Glutamatergic neuron (in vitro differentiated cells): ENCODE measurements at regions not wholly inside any gene's neighbourhood (a gene's known extent, or its start where the extent isn't known, plus 50 kb on each side); places are given as distances from the start of the nearest gene placed in this dataset.

Experiments
- DNase-seq: peaks from one replicate; pipeline ENCODE4 v3.0.0; 2022
- H3K27ac Mint-ChIP-seq: one replicate; pipeline ENCODE4 v1.8.0; 2020; ENCODE audit warnings: mild to moderate bottlenecking, mixed read lengths, inconsistent platforms; ENCODE audit not compliant: unreplicated experiment
- H3K27me3 Mint-ChIP-seq: one replicate; pipeline ENCODE4 v1.8.0; 2020; ENCODE audit warnings: mild to moderate bottlenecking, moderate library complexity, mixed read lengths, inconsistent platforms; ENCODE audit not compliant: unreplicated experiment
- H3K36me3 Mint-ChIP-seq: one replicate; pipeline ENCODE4 v1.8.0; 2020; ENCODE audit warnings: mild to moderate bottlenecking, mixed read lengths, inconsistent platforms; ENCODE audit not compliant: unreplicated experiment
- H3K4me1 Mint-ChIP-seq: one replicate; pipeline ENCODE4 v1.8.0; 2020; ENCODE audit warnings: mild to moderate bottlenecking, low read depth, mixed read lengths, inconsistent platforms; ENCODE audit not compliant: unreplicated experiment
- H3K4me3 Mint-ChIP-seq: one replicate; pipeline ENCODE4 v1.8.0; 2020; ENCODE audit warnings: mild to moderate bottlenecking, mixed read lengths, inconsistent platforms; ENCODE audit not compliant: unreplicated experiment
- H3K9me3 Mint-ChIP-seq: one replicate; pipeline ENCODE4 v1.8.0; 2020; ENCODE audit warnings: mild to moderate bottlenecking, moderate library complexity, mixed read lengths, inconsistent platforms; ENCODE audit not compliant: unreplicated experiment
- TF ChIP-seq, protein P1 (sequence below): fragments of 200-600 bp; sonication (generic); IDR thresholded peaks from one replicate; pipeline ENCODE4 v1.5.0; 2021; ENCODE audit not compliant: partially characterized antibody, unreplicated experiment

DNA sequence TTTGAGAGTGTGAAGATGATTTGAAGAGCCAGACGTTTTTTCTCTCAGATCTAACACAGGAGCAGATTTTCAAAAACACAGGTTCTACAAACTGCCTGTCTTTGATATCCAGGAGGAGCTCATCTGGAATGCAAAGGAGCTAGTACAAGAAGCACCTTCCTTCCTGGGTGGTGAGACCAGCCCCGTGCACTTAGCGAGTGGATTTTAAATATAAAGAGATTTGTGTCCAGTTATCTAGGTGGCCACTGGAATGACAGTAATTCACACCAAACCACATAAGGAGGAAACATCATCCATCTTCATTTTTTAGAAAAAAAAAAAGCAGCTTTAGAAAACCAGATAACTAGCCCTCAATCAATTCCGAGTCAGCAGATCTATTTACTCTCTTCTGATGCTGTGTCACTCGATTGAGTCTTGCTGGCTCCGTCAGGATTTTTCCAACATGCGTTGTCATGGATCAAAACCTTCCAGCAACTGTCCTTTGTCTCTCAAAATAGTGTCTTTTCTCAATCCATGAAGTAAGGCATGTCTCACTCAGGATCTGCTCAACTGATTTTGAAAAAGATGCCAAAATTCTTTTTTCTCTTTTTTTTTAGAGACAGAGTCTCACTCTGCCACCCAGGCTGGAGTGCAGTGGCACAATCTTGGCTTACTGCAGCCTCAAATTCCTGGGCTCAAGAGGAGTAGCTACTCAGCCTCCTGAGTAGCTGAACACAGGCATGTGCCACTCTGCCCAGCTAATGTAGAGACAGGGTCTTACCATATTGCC, 451.2 kb upstream of the PSMD7 start:
- Mint-ChIP-seq H3K27ac (no peak overlapping the region), H3K4me1 (peaks cover 3% of the 10 kb centered on the region), H3K27me3 (no peaks in the 10 kb centered on the region), H3K9me3 (no peaks in the 10 kb centered on the region), H3K36me3 (no peaks in the 10 kb centered on the region), H3K4me3 (no peak overlapping the region)
- TF ChIP-seq, protein P1, sequence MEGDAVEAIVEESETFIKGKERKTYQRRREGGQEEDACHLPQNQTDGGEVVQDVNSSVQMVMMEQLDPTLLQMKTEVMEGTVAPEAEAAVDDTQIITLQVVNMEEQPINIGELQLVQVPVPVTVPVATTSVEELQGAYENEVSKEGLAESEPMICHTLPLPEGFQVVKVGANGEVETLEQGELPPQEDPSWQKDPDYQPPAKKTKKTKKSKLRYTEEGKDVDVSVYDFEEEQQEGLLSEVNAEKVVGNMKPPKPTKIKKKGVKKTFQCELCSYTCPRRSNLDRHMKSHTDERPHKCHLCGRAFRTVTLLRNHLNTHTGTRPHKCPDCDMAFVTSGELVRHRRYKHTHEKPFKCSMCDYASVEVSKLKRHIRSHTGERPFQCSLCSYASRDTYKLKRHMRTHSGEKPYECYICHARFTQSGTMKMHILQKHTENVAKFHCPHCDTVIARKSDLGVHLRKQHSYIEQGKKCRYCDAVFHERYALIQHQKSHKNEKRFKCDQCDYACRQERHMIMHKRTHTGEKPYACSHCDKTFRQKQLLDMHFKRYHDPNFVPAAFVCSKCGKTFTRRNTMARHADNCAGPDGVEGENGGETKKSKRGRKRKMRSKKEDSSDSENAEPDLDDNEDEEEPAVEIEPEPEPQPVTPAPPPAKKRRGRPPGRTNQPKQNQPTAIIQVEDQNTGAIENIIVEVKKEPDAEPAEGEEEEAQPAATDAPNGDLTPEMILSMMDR: no peak
- DNase-seq: no peak

DNA sequence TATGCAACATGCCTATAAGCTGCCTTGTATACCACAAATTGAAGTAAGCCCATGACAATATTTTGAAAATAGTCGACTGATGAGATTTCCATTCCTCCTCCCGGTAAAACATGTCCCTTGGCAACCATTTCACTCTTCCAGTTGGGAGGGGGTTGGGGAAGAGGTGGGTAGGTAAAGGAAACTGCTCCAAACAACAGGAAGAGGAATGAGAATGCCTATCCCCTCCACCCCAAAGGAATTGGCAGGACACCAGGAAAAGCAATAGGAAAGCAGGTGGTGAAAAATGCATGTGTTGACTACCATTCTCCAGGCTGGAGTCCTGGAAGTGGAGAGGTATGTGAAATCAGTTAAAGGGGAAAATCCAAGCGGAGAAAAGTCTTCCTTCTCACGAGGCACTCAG, 455.9 kb upstream of the PSMD7 start:
- H3K27me3 Mint-ChIP-seq: peaks cover 3% of the 10 kb centered on the region
- no peak overlapping the region for H3K27ac Mint-ChIP-seq
- H3K4me1 Mint-ChIP-seq: no peaks in the 10 kb centered on the region
- TF ChIP-seq, protein P1: no peak
- H3K36me3 Mint-ChIP-seq: peaks cover 4% of the 10 kb centered on the region
- no peaks in the 10 kb centered on the region for H3K9me3 Mint-ChIP-seq
- no peak for DNase-seq
- H3K4me3 Mint-ChIP-seq: no peak overlapping the region

DNA sequence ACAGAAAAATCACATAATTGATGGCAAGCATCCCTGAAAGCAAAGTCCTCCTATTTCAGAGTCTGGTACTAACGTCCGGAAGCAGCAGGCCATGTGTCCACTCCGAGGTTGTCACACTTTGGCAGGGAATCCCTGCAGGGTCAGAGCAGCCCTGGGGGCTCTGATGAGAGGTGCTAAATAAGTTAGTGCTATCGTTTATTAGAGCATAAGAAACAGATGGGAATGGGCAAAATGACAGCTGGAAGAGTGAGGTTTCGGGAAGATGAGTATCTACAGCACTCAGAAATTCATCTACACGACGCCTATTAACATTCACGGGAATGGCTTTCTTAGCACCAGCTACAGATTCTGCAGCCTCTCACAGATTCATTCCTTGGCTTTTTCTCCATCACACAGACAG, 465.4 kb upstream of the PSMD7 start:
- no peak for DNase-seq

GRCh38 chr16:73823205-73823849, 473.3 kb upstream of the PSMD7 start:
- H3K27ac Mint-ChIP-seq: no peak overlapping the region

More for the DNA sequence above, 465.4 kb upstream of the PSMD7 start:
- Mint-ChIP-seq H3K27me3 (no peaks in the 10 kb centered on the region), H3K4me3 (no peak overlapping the region), H3K27ac (no peak overlapping the region), H3K9me3 (peaks cover 1% of the 10 kb centered on the region), H3K4me1 (peaks cover 4% of the 10 kb centered on the region), H3K36me3 (peaks cover 10% of the 10 kb centered on the region)
- TF ChIP-seq, protein P1: no peak

More at GRCh38 chr16:73823205-73823849, 473.3 kb upstream of the PSMD7 start:
- Mint-ChIP-seq H3K27me3 (no peaks in the 10 kb centered on the region), H3K9me3 (peaks cover 3% of the 10 kb centered on the region), H3K36me3 (no peaks in the 10 kb centered on the region), H3K4me1 (no peaks in the 10 kb centered on the region), H3K4me3 (no peak overlapping the region)
- no peak for DNase-seq
- TF ChIP-seq, protein P1: no peak
